CD4-positive, CD25-positive, alpha-beta regulatory T cell (primary cell): ENCODE measurements at regions not wholly inside any gene's neighbourhood (a gene's known extent, or its start where the extent isn't known, plus 50 kb on each side); places are given as distances from the start of the nearest gene placed in this dataset.

ENCODE experiments used
- ATAC-seq, 2 donors: fragments of 150-1000 bp; cut with Tn5 transposase; one replicate each; pipeline ENCODE4 v1.10.0; 2021; ENCODE audit warnings: low read depth in 2 of 2, moderate number of reproducible peaks in 2 of 2, moderate library complexity in 1 of 2
- DNase-seq, 3 donors: peaks; one replicate each; pipeline versions ENCODE4 v3.0.0 to v3.0.0-alpha.2; 2012 to 2022; ENCODE audit warnings: mixed read lengths in 1 of 3
- H3K27ac ChIP-seq: one replicate; pipeline ENCODE4 v1.7.0; 2013; ENCODE audit warnings: mild to moderate bottlenecking, low read length; ENCODE audit not compliant: insufficient read depth, poor library complexity, severe bottlenecking
- H3K27me3 ChIP-seq: one replicate; pipeline ENCODE4 v1.7.0; 2013; ENCODE audit warnings: low read length; ENCODE audit not compliant: control insufficient read depth, insufficient read depth
- H3K36me3 ChIP-seq: one replicate; pipeline ENCODE4 v1.7.0; 2013; ENCODE audit warnings: mild to moderate bottlenecking, low read length, moderate library complexity; ENCODE audit not compliant: control insufficient read depth, insufficient read depth
- H3K4me1 ChIP-seq: 2 replicates; pipeline ENCODE4 v1.7.0; 2013; ENCODE audit warnings: mild to moderate bottlenecking, low read length; ENCODE audit not compliant: insufficient read depth, control insufficient read depth, poor library complexity, severe bottlenecking
- H3K4me3 ChIP-seq: one replicate; pipeline ENCODE4 v1.7.0; 2013; ENCODE audit warnings: low read depth, mild to moderate bottlenecking, low read length, moderate library complexity
- H3K9me3 ChIP-seq, 2 experiments: 1 replicate in 1 of 2; 2 replicates in 1 of 2; pipeline ENCODE4 v1.7.0; 2013; ENCODE audit warnings: low read length in 2 of 2, mild to moderate bottlenecking in 1 of 2, moderate library complexity in 1 of 2; ENCODE audit not compliant: control insufficient read depth in 2 of 2
- H3K27ac Mint-ChIP-seq, 3 donors: one replicate each; pipeline ENCODE4 v1.8.0; 2020 to 2022; ENCODE audit warnings: mild to moderate bottlenecking in 3 of 3, mixed read lengths in 3 of 3, moderate library complexity in 2 of 3
- H3K27me3 Mint-ChIP-seq: one replicate; pipeline ENCODE4 v1.8.0; 2022; ENCODE audit warnings: mild to moderate bottlenecking, mixed read lengths
- H3K36me3 Mint-ChIP-seq: one replicate; pipeline ENCODE4 v1.8.0; 2020; ENCODE audit warnings: mixed read lengths
- H3K4me1 Mint-ChIP-seq, 4 donors: one replicate each; pipeline ENCODE4 v1.8.0; 2020 to 2022; ENCODE audit warnings: mixed read lengths in 4 of 4, mild to moderate bottlenecking in 1 of 4
- H3K4me3 Mint-ChIP-seq, 4 donors: one replicate each; pipeline ENCODE4 v1.8.0; 2020 to 2022; ENCODE audit warnings: mild to moderate bottlenecking in 4 of 4, mixed read lengths in 4 of 4, moderate library complexity in 3 of 4
- H3K9me3 Mint-ChIP-seq, 7 donors: one replicate each; pipeline ENCODE4 v1.8.0; 2020 to 2022; ENCODE audit warnings: mixed read lengths in 7 of 7, mild to moderate bottlenecking in 3 of 7, moderate library complexity in 2 of 7

GRCh38 chr14:25400607-25401206 lies 350.8 kb upstream of the STXBP6 start:
- Histone ChIP-seq H3K27ac (no peak overlapping the region), H3K9me3 (no peaks in the 10 kb centered on the region), H3K4me3 (no peak overlapping the region), H3K36me3 (no peaks in the 10 kb centered on the region), H3K4me1 (no peaks in the 10 kb centered on the region), H3K27me3 (no peaks in the 10 kb centered on the region)
- peak in 1 of 3 donors; percentile 50 for DNase-seq
- Mint-ChIP-seq H3K36me3 (no peaks in the 10 kb centered on the region), H3K9me3 (peaks cover 0 to under 1% (median 0%) of the 10 kb centered on the region in 7 donors), H3K27me3 (no peaks in the 10 kb centered on the region), H3K27ac (no peak overlapping the region), H3K4me3 (no peak overlapping the region), H3K4me1 (peaks cover 0 to 2% (median 0%) of the 10 kb centered on the region in 4 donors)
- ATAC-seq: peak in 1 of 2 donors; percentile 37

GRCh38 chr14:25396128-25396527 lies 346.2 kb upstream of the STXBP6 start:
- H3K4me3 ChIP-seq: no peak overlapping the region
- DNase-seq: no peak
- H3K4me3 Mint-ChIP-seq: no peak overlapping the region
- no peak overlapping the region for H3K27ac ChIP-seq
- peaks cover 0 to 2% (median 0%) of the 10 kb centered on the region in 4 donors for H3K4me1 Mint-ChIP-seq
- H3K27ac Mint-ChIP-seq: no peak overlapping the region
- no peaks in the 10 kb centered on the region for H3K27me3 Mint-ChIP-seq
- H3K27me3 ChIP-seq: no peaks in the 10 kb centered on the region
- H3K9me3 Mint-ChIP-seq: peaks cover 0 to 5% (median 2%) of the 10 kb centered on the region in 7 donors
- no peak for ATAC-seq
- no peaks in the 10 kb centered on the region for H3K36me3 ChIP-seq
- no peaks in the 10 kb centered on the region for H3K9me3 ChIP-seq
- H3K36me3 Mint-ChIP-seq: no peaks in the 10 kb centered on the region
- H3K4me1 ChIP-seq: no peaks in the 10 kb centered on the region

- Histone ChIP-seq H3K27ac (no peak overlapping the region), H3K4me1 (no peaks in the 10 kb centered on the region), H3K27me3 (no peaks in the 10 kb centered on the region), H3K9me3 (no peaks in the 10 kb centered on the region), H3K36me3 (no peaks in the 10 kb centered on the region), H3K4me3 (no peak overlapping the region)
- Mint-ChIP-seq H3K4me3 (no peak overlapping the region), H3K27me3 (no peaks in the 10 kb centered on the region), H3K36me3 (no peaks in the 10 kb centered on the region), H3K9me3 (peaks cover 0 to 5% (median 3%) of the 10 kb centered on the region in 7 donors), H3K4me1 (no peaks in the 10 kb centered on the region), H3K27ac (no peak overlapping the region)
- ATAC-seq (no peak), DNase-seq (no peak)
Measured at GRCh38 chr14:25394791-25395391, 344.9 kb upstream of the STXBP6 start.

GRCh38 chr14:25394356-25394755 lies 344.4 kb upstream of the STXBP6 start:
- H3K27ac ChIP-seq: no peak overlapping the region
- DNase-seq (no peak), ATAC-seq (no peak)
- Mint-ChIP-seq H3K27ac (no peak overlapping the region), H3K4me1 (no peaks in the 10 kb centered on the region), H3K4me3 (no peak overlapping the region), H3K9me3 (peaks cover 0 to 5% (median 3%) of the 10 kb centered on the region in 7 donors), H3K27me3 (no peaks in the 10 kb centered on the region), H3K36me3 (no peaks in the 10 kb centered on the region)
- H3K27me3 ChIP-seq: no peaks in the 10 kb centered on the region
- no peaks in the 10 kb centered on the region for H3K36me3 ChIP-seq
- no peaks in the 10 kb centered on the region for H3K4me1 ChIP-seq
- no peaks in the 10 kb centered on the region for H3K9me3 ChIP-seq
- no peak overlapping the region for H3K4me3 ChIP-seq

GRCh38 chr14:25389948-25390347 lies 340.0 kb upstream of the STXBP6 start:
- H3K27ac ChIP-seq: no peak overlapping the region
- H3K27ac Mint-ChIP-seq: no peak overlapping the region

GRCh38 chr14:25381498-25381897 lies 331.6 kb upstream of the STXBP6 start:
- Histone ChIP-seq H3K4me3 (no peak overlapping the region), H3K36me3 (no peaks in the 10 kb centered on the region), H3K27ac (no peak overlapping the region), H3K27me3 (no peaks in the 10 kb centered on the region), H3K9me3 (no peaks in the 10 kb centered on the region), H3K4me1 (no peaks in the 10 kb centered on the region)
- H3K4me3 Mint-ChIP-seq: no peak overlapping the region
- no peaks in the 10 kb centered on the region for H3K4me1 Mint-ChIP-seq
- no peak overlapping the region for H3K27ac Mint-ChIP-seq
- no peak for ATAC-seq
- H3K36me3 Mint-ChIP-seq: no peaks in the 10 kb centered on the region
- no peaks in the 10 kb centered on the region for H3K27me3 Mint-ChIP-seq
- DNase-seq: no peak
- peaks cover 0 to 6% (median 2%) of the 10 kb centered on the region in 7 donors for H3K9me3 Mint-ChIP-seq

More at GRCh38 chr14:25389948-25390347, 340.0 kb upstream of the STXBP6 start:
- H3K9me3 ChIP-seq: no peaks in the 10 kb centered on the region
- no peaks in the 10 kb centered on the region for H3K27me3 ChIP-seq
- no peaks in the 10 kb centered on the region for H3K4me1 ChIP-seq
- Mint-ChIP-seq H3K9me3 (peaks cover 0 to 4% (median 2%) of the 10 kb centered on the region in 7 donors), H3K4me1 (no peaks in the 10 kb centered on the region), H3K36me3 (no peaks in the 10 kb centered on the region), H3K4me3 (no peak overlapping the region), H3K27me3 (no peaks in the 10 kb centered on the region)
- ATAC-seq: no peak
- no peaks in the 10 kb centered on the region for H3K36me3 ChIP-seq
- DNase-seq: no peak
- H3K4me3 ChIP-seq: no peak overlapping the region

- Mint-ChIP-seq H3K4me1 (no peaks in the 10 kb centered on the region), H3K36me3 (no peaks in the 10 kb centered on the region), H3K27me3 (no peaks in the 10 kb centered on the region), H3K27ac (no peak overlapping the region), H3K9me3 (peaks cover 0 to 5% (median 0%) of the 10 kb centered on the region in 7 donors), H3K4me3 (no peak overlapping the region)
- H3K27ac ChIP-seq: no peak overlapping the region
- no peaks in the 10 kb centered on the region for H3K9me3 ChIP-seq
- H3K4me1 ChIP-seq: no peaks in the 10 kb centered on the region
- ATAC-seq (no peak), DNase-seq (no peak)
- H3K27me3 ChIP-seq: no peaks in the 10 kb centered on the region
- H3K4me3 ChIP-seq: no peak overlapping the region
- H3K36me3 ChIP-seq: no peaks in the 10 kb centered on the region
Measured at GRCh38 chr14:25375639-25376038, 325.7 kb upstream of the STXBP6 start.

- ATAC-seq (no peak), DNase-seq (no peak)
- Histone ChIP-seq H3K27ac (no peak overlapping the region), H3K4me1 (no peaks in the 10 kb centered on the region), H3K36me3 (no peaks in the 10 kb centered on the region), H3K4me3 (no peak overlapping the region), H3K27me3 (no peaks in the 10 kb centered on the region), H3K9me3 (no peaks in the 10 kb centered on the region)
- H3K9me3 Mint-ChIP-seq: peaks cover 0 to 16% (median 4%) of the 10 kb centered on the region in 7 donors
- H3K27me3 Mint-ChIP-seq: no peaks in the 10 kb centered on the region
- H3K4me1 Mint-ChIP-seq: no peaks in the 10 kb centered on the region
- H3K36me3 Mint-ChIP-seq: no peaks in the 10 kb centered on the region
- no peak overlapping the region for H3K27ac Mint-ChIP-seq
- no peak overlapping the region for H3K4me3 Mint-ChIP-seq
Measured at GRCh38 chr14:25371068-25371467, 321.1 kb upstream of the STXBP6 start.
